SH-SY5Y (cell line): ENCODE measurements at regions not wholly inside any gene's neighbourhood (a gene's known extent, or its start where the extent isn't known, plus 50 kb on each side); places are given as distances from the start of the nearest gene placed in this dataset.

ENCODE experiments used
- GATA2 ChIP-seq: IDR thresholded peaks from 2 replicates; pipeline ENCODE4 v1.6.1; 2011; ENCODE audit warnings: mild to moderate bottlenecking, low read depth, low read length
- GATA3 ChIP-seq: IDR thresholded peaks from 2 replicates; pipeline ENCODE4 v1.6.1; 2011; ENCODE audit warnings: low read depth, mild to moderate bottlenecking, low read length, moderate library complexity

DNA sequence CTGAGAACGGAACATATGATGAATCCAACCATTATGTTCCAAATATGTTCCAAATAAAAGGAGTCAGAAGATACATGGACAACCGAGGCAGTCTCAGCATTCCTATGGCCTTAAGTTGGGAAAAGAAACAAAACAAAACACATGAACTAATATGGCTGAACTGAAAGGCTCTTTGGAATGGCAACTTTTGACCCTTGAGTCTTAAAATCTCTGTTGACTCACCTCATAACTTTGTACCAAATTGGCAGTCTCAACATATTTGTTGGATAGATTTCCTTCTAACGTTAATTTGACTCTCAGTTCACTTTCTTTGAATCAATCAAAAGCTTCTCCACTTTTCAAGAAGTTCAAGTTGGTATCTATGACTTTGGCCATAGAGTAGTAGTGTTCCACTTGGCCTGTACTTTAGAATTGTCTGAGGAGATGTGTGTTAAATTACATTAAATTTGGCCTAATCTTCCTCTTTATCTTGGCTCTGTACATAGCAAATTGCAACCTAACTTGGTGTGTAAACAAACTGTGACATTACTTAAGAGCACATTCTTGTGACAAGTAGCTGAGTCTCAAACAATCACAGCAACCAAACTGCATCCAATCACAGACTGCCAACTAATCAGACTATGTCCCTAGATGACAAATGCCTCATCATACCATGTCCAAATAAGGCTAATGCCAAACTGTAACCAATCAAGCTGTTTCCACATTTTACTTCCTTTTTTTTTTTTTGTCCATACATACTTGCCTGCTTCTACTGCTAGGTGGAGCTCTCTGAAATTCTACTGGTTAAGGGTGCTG lies 208.8 kb downstream of the BMP2 start:
- TF ChIP-seq GATA3 (no peak), GATA2 (no peak)
